Endothelial cell of umbilical vein (primary cell): ENCODE measurements at regions not wholly inside any gene's neighbourhood (a gene's known extent, or its start where the extent isn't known, plus 50 kb on each side); places are given as distances from the start of the nearest gene placed in this dataset.

Experiments
- BruUV-seq: library from RNA; stranded (reverse); fragments of 400-500 nt; replicated peaks from 2 replicates; lab custom pipeline; 2021; lab: Mats Ljungman, UMichigan
- CTCF ChIA-PET: fragments of 300-600, 350-600 bp; sonication (Branson Sonifier 250); formaldehyde crosslinking; loops from one replicate; lab custom pipeline; 2021; ENCODE audit warnings: antibody characterized with exemption, inconsistent platforms; lab: Charles Lee
- POLR2A ChIA-PET: fragments of 300-600, 350-600 bp; sonication (Branson Sonifier 250); formaldehyde crosslinking; loops from one replicate; lab custom pipeline; 2021; ENCODE audit warnings: antibody characterized with exemption, inconsistent platforms; lab: Charles Lee
- DNase-seq: peaks from one replicate; pipeline ENCODE4 v3.0.0-alpha.2; 2011; ENCODE audit warnings: low read depth, low spot score
- FAIRE-seq: peaks from 2 replicates; lab custom pipeline; 2011; peaks lifted over from hg19 to GRCh38; lab: Jason Lieb, UNC
- H2AFZ ChIP-seq: 2 replicates; pipeline ENCODE4 v1.6.0; 2012; ENCODE audit warnings: low read depth, low read length, control low read depth, inconsistent platforms
- H3K27ac ChIP-seq: 2 replicates; pipeline ENCODE4 v1.5.1; 2011; ENCODE audit warnings: low read depth, mild to moderate bottlenecking, control low read depth, low read length, moderate library complexity; ENCODE audit not compliant: insufficient read depth
- H3K27me3 ChIP-seq, 2 experiments: 2 replicates each; pipeline versions ENCODE4 v1.6.0 to v1.6.1; 2011; ENCODE audit warnings: low read length in 2 of 2, mixed read lengths in 1 of 2; ENCODE audit not compliant: control insufficient read depth in 2 of 2, insufficient read depth in 2 of 2
- H3K36me3 ChIP-seq, 2 experiments: 2 replicates in 1 of 2; 3 replicates in 1 of 2; pipeline ENCODE4 v1.5.1; 2011; ENCODE audit warnings: low read length in 2 of 2, mild to moderate bottlenecking in 1 of 2, moderate library complexity in 1 of 2; ENCODE audit not compliant: control insufficient read depth in 2 of 2, insufficient read depth in 2 of 2; ENCODE audit errors: extremely low read depth in 1 of 2
- H3K4me1 ChIP-seq: 3 replicates; pipeline ENCODE4 v1.5.1; 2011; ENCODE audit warnings: mild to moderate bottlenecking, low read length; ENCODE audit not compliant: control insufficient read depth, insufficient read depth; ENCODE audit errors: extremely low read depth
- H3K4me2 ChIP-seq: 2 replicates; pipeline ENCODE4 v1.6.1; 2011; ENCODE audit warnings: low read length, control low read depth, mixed read lengths; ENCODE audit not compliant: insufficient read depth
- H3K4me3 ChIP-seq, 3 experiments: fragments of 200-600 bp in 1 of 3; sonication (generic), shearing (Covaris generic) in 1 of 3; replicated peaks in 1 of 3; 2 replicates each; pipeline ENCODE4 v1.5.1; 2011 to 2016; ENCODE audit warnings: control low read depth in 3 of 3, low read length in 3 of 3, mild to moderate bottlenecking in 2 of 3, inconsistent platforms in 1 of 3, low read depth in 1 of 3, moderate library complexity in 1 of 3; ENCODE audit not compliant: insufficient read depth in 1 of 3
- H3K79me2 ChIP-seq: 2 replicates; pipeline ENCODE4 v1.6.0; 2012; ENCODE audit warnings: low read length, inconsistent platforms; ENCODE audit not compliant: control insufficient read depth, insufficient read depth
- H3K9ac ChIP-seq: replicated peaks from 2 replicates; pipeline ENCODE3; 2011; ENCODE audit warnings: low read length, control low read depth; ENCODE audit not compliant: insufficient read depth; ENCODE audit errors: extremely low read depth
- H3K9me1 ChIP-seq: replicated peaks from 3 replicates; pipeline ENCODE4 v1.6.0; 2011; ENCODE audit warnings: mild to moderate bottlenecking, low read length; ENCODE audit not compliant: control insufficient read depth, insufficient read depth; ENCODE audit errors: extremely low read depth
- H3K9me3 ChIP-seq: replicated peaks from 2 replicates; pipeline ENCODE4 v1.5.1; 2012; ENCODE audit warnings: low read length, inconsistent platforms; ENCODE audit not compliant: control insufficient read depth, insufficient read depth
- H4K20me1 ChIP-seq: replicated peaks from 2 replicates; pipeline ENCODE3; 2011; ENCODE audit warnings: mild to moderate bottlenecking, low read length; ENCODE audit not compliant: control insufficient read depth, insufficient read depth; ENCODE audit errors: extremely low read depth
- CTCF ChIP-seq, 2 donors: IDR thresholded peaks; 1 replicate in 1 of 2; 2 replicates in 1 of 2; pipeline ENCODE4 v1.5.1; 2011; ENCODE audit warnings: low read length in 2 of 2, mild to moderate bottlenecking in 2 of 2, moderate library complexity in 2 of 2, control low read depth in 1 of 2, inconsistent platforms in 1 of 2, low read depth in 1 of 2; ENCODE audit not compliant: insufficient read depth in 1 of 2; ENCODE audit errors: extremely low read depth in 1 of 2
- EZH2 ChIP-seq: IDR thresholded peaks from 2 replicates; pipeline ENCODE4 v1.6.1; 2012; ENCODE audit warnings: borderline replicate concordance, low read depth, mild to moderate bottlenecking, moderate library complexity, low read length, inconsistent platforms; ENCODE audit not compliant: severe bottlenecking
- FOS ChIP-seq: IDR thresholded peaks from 2 replicates; pipeline ENCODE4 v1.6.1; 2011; ENCODE audit warnings: mild to moderate bottlenecking, low read length, moderate library complexity, borderline replicate concordance; ENCODE audit not compliant: insufficient read depth
- GATA2 ChIP-seq: IDR thresholded peaks from 2 replicates; pipeline ENCODE4 v1.7.0; 2011; ENCODE audit warnings: low read depth, mild to moderate bottlenecking, moderate library complexity, mixed read lengths, low read length; ENCODE audit not compliant: insufficient read length, insufficient read depth
- JUN ChIP-seq: IDR thresholded peaks from 2 replicates; pipeline ENCODE4 v1.6.1; 2011; ENCODE audit warnings: borderline replicate concordance, low read depth; ENCODE audit not compliant: insufficient read length, insufficient read depth
- MAX ChIP-seq: IDR thresholded peaks from 2 replicates; pipeline ENCODE4 v1.6.1; 2011; ENCODE audit not compliant: insufficient read depth, insufficient read length
- MYC ChIP-seq: IDR thresholded peaks from one replicate; pipeline ENCODE4 v1.6.1; 2011; ENCODE audit warnings: mild to moderate bottlenecking, low read depth, low read length
- POLR2A ChIP-seq: IDR thresholded peaks from 2 replicates; pipeline ENCODE4 v1.6.1; 2012; ENCODE audit warnings: low read depth, mild to moderate bottlenecking, control low read depth, low read length
- POLR2AphosphoS5 ChIP-seq: IDR thresholded peaks from 2 replicates; pipeline ENCODE4 v1.6.1; 2012; ENCODE audit warnings: low read depth, mild to moderate bottlenecking, control low read depth, low read length, moderate library complexity; ENCODE audit not compliant: insufficient read depth
- dilution Hi-C: fragments of 300-500 bp; cut with MboI; formaldehyde crosslinking; loops from one replicate; pipeline ENCODE4 v1.15.0; 2019; ENCODE audit warnings: low sequenced_read_pairs; ENCODE audit not compliant: extremely low pct_ligation_motif_present
- intact Hi-C: fragments of 100-400 bp; cut with micrococcal nuclease; formaldehyde crosslinking; loops from one replicate; pipeline ENCODE4 v1.10.0; 2022

GRCh38 chr7:33673029-33673700, 232.2 kb upstream of the BMPER start:
- dilution Hi-C loops (no loop called here), intact Hi-C loops (no loop called here)
- no peak overlapping the region for H3K9ac ChIP-seq
- H3K4me3 ChIP-seq: no peak overlapping the region
- BruUV-seq: no TSS peak
- H3K79me2 ChIP-seq: no peaks in the 10 kb centered on the region
- no peaks in the 10 kb centered on the region for H3K36me3 ChIP-seq
- TF ChIP-seq MYC: no peak
- no peak for TF ChIP-seq FOS
- TF ChIP-seq POLR2AphosphoS5: no peak
- TF ChIP-seq POLR2A: no peak
- no peak for TF ChIP-seq JUN
- no peak for TF ChIP-seq MAX
- no peak for TF ChIP-seq GATA2
- no peak for TF ChIP-seq CTCF (IDR thresholded peaks at IDR 0.05; ENCODE audit: extremely low read depth in 1 of 2, insufficient read depth in 1 of 2, low read depth in 1 of 2, low read length in 2 of 2)
- TF ChIP-seq EZH2: no peak
- no peaks in the 10 kb centered on the region for H3K9me3 ChIP-seq
- no peak for DNase-seq
- no peaks in the 10 kb centered on the region for H4K20me1 ChIP-seq
- peaks cover 29% of the 10 kb centered on the region for H3K4me1 ChIP-seq
- ChIA-PET POLR2A (no interaction called here), CTCF (no interaction called here)
- no peak for FAIRE-seq
- no peak overlapping the region for H3K4me2 ChIP-seq
- no peaks in the 10 kb centered on the region for H3K27me3 ChIP-seq
- H3K27ac ChIP-seq: no peak overlapping the region
- no peak overlapping the region for H2AFZ ChIP-seq
- no peaks in the 10 kb centered on the region for H3K9me1 ChIP-seq
